ENCODE measurements at regions not wholly inside any gene's neighbourhood (a gene's known extent, or its start where the extent isn't known, plus 50 kb on each side); places are given as distances from the start of the nearest gene placed in this dataset.
"Not testable (repeated sequence)": the region's sequence is repeated elsewhere in the genome, so short reads cannot be mapped to it uniquely, and the experiment has no call there.

DNA sequence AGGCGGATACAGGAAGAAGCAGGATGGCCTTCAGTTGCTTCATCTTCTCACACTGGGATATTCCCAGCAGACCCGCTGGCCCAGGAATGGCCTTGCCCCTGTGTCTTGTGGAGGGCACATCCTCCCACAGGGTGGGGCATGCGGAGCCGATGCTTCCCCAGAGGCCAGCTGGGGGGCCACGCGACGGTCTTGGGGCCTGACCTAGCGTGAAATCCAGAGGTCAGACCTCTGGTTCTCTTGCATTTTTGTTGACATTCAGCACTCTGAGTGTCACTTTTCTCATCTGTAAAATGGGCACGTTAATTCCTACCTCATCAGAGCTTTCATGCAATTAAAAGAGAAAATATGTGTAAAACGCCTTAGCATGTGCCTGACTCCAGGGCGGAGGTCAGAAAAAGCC is 92.1 kb upstream of the ASB18 start:
- TF ChIP-seq POLR2AphosphoS5 (IDR thresholded peaks at IDR 0.05; ENCODE audit: low read depth, low read length); RAD21 (IDR thresholded peaks at IDR 0.05; ENCODE audit: low read depth); CTCF (IDR thresholded peaks at IDR 0.05 in 2 of 3, conservative IDR thresholded peaks at IDR 0.05 in 1 of 3; ENCODE audit: borderline replicate concordance in 1 of 3, insufficient read depth in 1 of 3, low read depth in 2 of 3, low read length in 2 of 3): not testable (repeated sequence)
